H1 (cell line): ENCODE measurements at regions not wholly inside any gene's neighbourhood (a gene's known extent, or its start where the extent isn't known, plus 50 kb on each side); places are given as distances from the start of the nearest gene placed in this dataset.

Experiments used
- CTCF ChIA-PET: fragments of 300-600 bp; sonication (Branson Sonifier 250); formaldehyde crosslinking; loops from one replicate; lab custom pipeline; 2021; ENCODE audit not compliant: partially characterized antibody; lab: Charles Lee
- POLR2A ChIA-PET: fragments of 300-600 bp; sonication (Branson Sonifier 250); formaldehyde crosslinking; loops from one replicate; lab custom pipeline; 2021; ENCODE audit warnings: inconsistent platforms; ENCODE audit not compliant: partially characterized antibody; lab: Charles Lee
- DNase-seq, 2 experiments: peaks; one replicate each; pipeline versions ENCODE4 v3.0.0 to v3.0.0-alpha.2; 2010 to 2022; ENCODE audit warnings: low spot score in 2 of 2, low read depth in 1 of 2, mixed read lengths in 1 of 2
- FAIRE-seq: peaks from 2 replicates; lab custom pipeline; 2011; peaks lifted over from hg19 to GRCh38; lab: Jason Lieb, UNC
- H2AFZ ChIP-seq: 2 replicates; pipeline ENCODE4 v1.8.1; 2012; ENCODE audit warnings: low read length, inconsistent platforms
- H2AK5ac ChIP-seq: 2 replicates; pipeline ENCODE4 v1.6.1; 2013; ENCODE audit warnings: low read depth, low read length
- H2BK120ac ChIP-seq: replicated peaks from 2 replicates; pipeline ENCODE3; 2013; ENCODE audit warnings: low read depth, low read length, inconsistent platforms
- H2BK12ac ChIP-seq: 2 replicates; pipeline ENCODE4 v1.6.1; 2013; ENCODE audit warnings: low read depth, low read length
- H2BK15ac ChIP-seq: 2 replicates; pipeline ENCODE4 v1.6.1; 2013; ENCODE audit warnings: low read length
- H2BK20ac ChIP-seq: 2 replicates; pipeline ENCODE4 v1.6.1; 2013; ENCODE audit warnings: low read length
- H2BK5ac ChIP-seq: 2 replicates; pipeline ENCODE4 v1.6.1; 2013; ENCODE audit warnings: low read depth, low read length
- H3K14ac ChIP-seq: 2 replicates; pipeline ENCODE4 v1.6.1; 2013; ENCODE audit warnings: inconsistent platforms; ENCODE audit not compliant: insufficient read length
- H3K18ac ChIP-seq: 2 replicates; pipeline ENCODE4 v1.6.1; 2013; ENCODE audit warnings: low read length; ENCODE audit errors: extremely low read depth
- H3K23ac ChIP-seq: 2 replicates; pipeline ENCODE4 v1.6.1; 2013; ENCODE audit warnings: inconsistent platforms; ENCODE audit not compliant: insufficient read length
- H3K23me2 ChIP-seq: 2 replicates; pipeline ENCODE4 v1.6.1; 2013; ENCODE audit warnings: low read depth, low read length
- H3K27ac ChIP-seq: 2 replicates; pipeline ENCODE4 v1.6.1; 2011; ENCODE audit warnings: low read depth, low read length, inconsistent platforms
- H3K27me3 ChIP-seq, 4 experiments: replicated peaks in 1 of 4; 1 replicate in 1 of 4; 2 replicates in 3 of 4; pipeline versions ENCODE4 v1.6.1 to v1.8.1; 2011 to 2013; ENCODE audit warnings: low read length in 3 of 4, mild to moderate bottlenecking in 3 of 4, inconsistent platforms in 2 of 4, mixed read lengths in 2 of 4, moderate library complexity in 1 of 4; ENCODE audit not compliant: control insufficient read depth in 3 of 4, insufficient read depth in 3 of 4; ENCODE audit errors: extremely low read depth in 1 of 4
- H3K36me3 ChIP-seq, 4 experiments: 2 replicates each; pipeline versions ENCODE4 v1.6.1 to v1.8.1; 2011 to 2013; ENCODE audit warnings: mild to moderate bottlenecking in 4 of 4, low read length in 3 of 4, moderate library complexity in 2 of 4, control low read depth in 1 of 4, inconsistent platforms in 1 of 4; ENCODE audit not compliant: insufficient read depth in 4 of 4, control insufficient read depth in 2 of 4
- H3K4ac ChIP-seq: replicated peaks from 2 replicates; pipeline ENCODE3; 2013; ENCODE audit warnings: low read length, low read depth, mixed read lengths, inconsistent platforms; ENCODE audit not compliant: insufficient read length
- H3K4me1 ChIP-seq, 4 experiments: replicated peaks in 1 of 4; 1 replicate in 1 of 4; 2 replicates in 3 of 4; pipeline versions ENCODE4 v1.6.1 to v1.8.1; 2011 to 2013; ENCODE audit warnings: low read length in 3 of 4, inconsistent platforms in 2 of 4, mixed read lengths in 1 of 4; ENCODE audit not compliant: insufficient read depth in 4 of 4, control insufficient read depth in 3 of 4
- H3K4me2 ChIP-seq, 2 experiments: 2 replicates each; pipeline versions ENCODE4 v1.6.1 to v1.8.1; 2011 to 2013; ENCODE audit warnings: low read depth in 2 of 2, low read length in 2 of 2, control low read depth in 1 of 2, inconsistent platforms in 1 of 2, mild to moderate bottlenecking in 1 of 2; ENCODE audit not compliant: insufficient read depth in 1 of 2
- H3K4me3 ChIP-seq, 4 experiments: fragments of 200-600, 300-600 bp in 1 of 4; sonication (generic), shearing (Covaris generic), sonication (Bioruptor Twin) in 1 of 4; 2 replicates each; pipeline versions ENCODE4 v1.5.1 to v1.8.1; 2011 to 2016; ENCODE audit warnings: low read length in 4 of 4, low read depth in 3 of 4, control low read depth in 2 of 4, inconsistent platforms in 2 of 4, mild to moderate bottlenecking in 2 of 4, mixed read lengths in 1 of 4, moderate library complexity in 1 of 4; ENCODE audit not compliant: insufficient read depth in 2 of 4; ENCODE audit errors: extremely low read depth in 1 of 4
- H3K56ac ChIP-seq: replicated peaks from 2 replicates; pipeline ENCODE3; 2013; ENCODE audit warnings: low read depth, mild to moderate bottlenecking, mixed read lengths, low read length, inconsistent platforms; ENCODE audit not compliant: insufficient read length
- H3K79me1 ChIP-seq: 2 replicates; pipeline ENCODE4 v1.6.1; 2013; ENCODE audit warnings: low read depth, low read length, control low read depth
- H3K79me2 ChIP-seq, 2 experiments: 2 replicates each; pipeline versions ENCODE4 v1.6.1 to v1.8.1; 2012 to 2013; ENCODE audit warnings: low read length in 2 of 2, mild to moderate bottlenecking in 2 of 2, inconsistent platforms in 1 of 2; ENCODE audit not compliant: insufficient read depth in 2 of 2, control insufficient read depth in 1 of 2
- H3K9ac ChIP-seq, 4 experiments: replicated peaks in 1 of 4; 1 replicate in 1 of 4; 2 replicates in 3 of 4; pipeline versions ENCODE4 v1.6.1 to v1.8.1; 2011 to 2013; ENCODE audit warnings: low read depth in 3 of 4, low read length in 3 of 4, control low read depth in 2 of 4, mild to moderate bottlenecking in 2 of 4, moderate library complexity in 2 of 4, inconsistent platforms in 1 of 4; ENCODE audit errors: extremely low read depth in 1 of 4
- H3K9me3 ChIP-seq, 2 experiments: 2 replicates each; pipeline versions ENCODE4 v1.6.1 to v1.8.1; 2012 to 2013; ENCODE audit warnings: mild to moderate bottlenecking in 2 of 2, moderate library complexity in 2 of 2, control low read depth in 1 of 2, inconsistent platforms in 1 of 2, low read depth in 1 of 2, low read length in 1 of 2, mixed read lengths in 1 of 2; ENCODE audit not compliant: insufficient read depth in 2 of 2
- H4K20me1 ChIP-seq, 2 experiments: replicated peaks in 1 of 2; 2 replicates each; pipeline versions ENCODE3 to v1.8.1; 2011 to 2013; ENCODE audit warnings: inconsistent platforms in 2 of 2, low read length in 2 of 2, mild to moderate bottlenecking in 1 of 2; ENCODE audit not compliant: insufficient read depth in 2 of 2, control insufficient read depth in 1 of 2
- H4K5ac ChIP-seq: 2 replicates; pipeline ENCODE4 v1.6.1; 2013; ENCODE audit warnings: low read length, low read depth, mixed read lengths, inconsistent platforms; ENCODE audit not compliant: insufficient read length
- H4K8ac ChIP-seq: 2 replicates; pipeline ENCODE4 v1.8.0; 2013; ENCODE audit warnings: mild to moderate bottlenecking, moderate library complexity, low read length, inconsistent platforms; ENCODE audit not compliant: insufficient read depth; ENCODE audit errors: extremely low read depth
- H4K91ac ChIP-seq: replicated peaks from 2 replicates; pipeline ENCODE3; 2013; ENCODE audit warnings: low read length, mixed read lengths, inconsistent platforms; ENCODE audit not compliant: insufficient read length
- CBX8 ChIP-seq: fragments of 300-800, 300-1000 bp; sonication (generic); IDR thresholded peaks from 2 replicates; pipeline ENCODE4 v1.7.1; 2016; ENCODE audit warnings: low read depth, low read length, borderline replicate concordance

- no peak for TF ChIP-seq CBX8
- CTCF ChIA-PET, result interaction anchor here (0.7 to 1.2 kb wide), 2 partner anchors 20 to 272 kb away, joined by 3 read pairs; no protein-coding TSS in a partner anchor
- no peak for FAIRE-seq
These were observed 228.6 kb upstream of the CMC1 start for GRCh38 chr3:28012830-28013229.

More at GRCh38 chr3:28012830-28013229, 228.6 kb upstream of the CMC1 start:
- Histone ChIP-seq H3K18ac (no peak overlapping the region), H3K14ac (no peak overlapping the region), H2BK120ac (no peak overlapping the region), H3K56ac (no peak overlapping the region), H3K27ac (no peak overlapping the region), H2BK12ac (no peak overlapping the region), H3K79me2 (no peaks in the 10 kb centered on the region), H3K4ac (no peak overlapping the region), H3K23ac (no peak overlapping the region), H3K4me2 (no peak overlapping the region), H3K9ac (no peak overlapping the region), H2BK5ac (no peak overlapping the region), H3K9me3 (no peaks in the 10 kb centered on the region), H4K91ac (no peak overlapping the region), H3K4me1 (no peaks in the 10 kb centered on the region), H2BK15ac (no peak overlapping the region), H3K36me3 (no peaks in the 10 kb centered on the region), H2AFZ (no peak overlapping the region), H3K4me3 (no peak overlapping the region), H4K5ac (no peak overlapping the region), H2AK5ac (no peak overlapping the region), H3K27me3 (no peaks in the 10 kb centered on the region), H2BK20ac (no peak overlapping the region), H3K79me1 (no peaks in the 10 kb centered on the region), H4K8ac (no peak overlapping the region), H4K20me1 (no peaks in the 10 kb centered on the region), H3K23me2 (no peaks in the 10 kb centered on the region)
- POLR2A ChIA-PET, result no interaction called here
- no peak for DNase-seq
